ENCODE measurements at regions not wholly inside any gene's neighbourhood (a gene's known extent, or its start where the extent isn't known, plus 50 kb on each side); places are given as distances from the start of the nearest gene placed in this dataset.

DNA sequence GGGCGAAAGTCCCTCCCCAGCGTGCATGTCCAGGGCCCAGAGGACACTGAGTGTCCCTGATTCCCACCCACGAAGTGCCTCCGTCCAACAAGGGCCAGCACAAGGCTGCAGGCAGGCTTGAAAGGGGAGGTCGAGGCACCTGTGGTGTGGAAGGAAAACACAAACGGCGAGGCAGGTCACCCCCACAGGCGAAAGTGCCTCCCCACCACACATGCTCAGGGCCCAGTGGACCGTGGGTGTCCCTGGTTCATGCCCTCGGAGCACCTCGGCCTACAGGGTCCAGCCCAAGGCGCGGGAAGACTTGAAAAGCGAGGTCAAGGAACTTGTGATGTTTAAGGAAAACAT lies 370.4 kb downstream of the ALG10 start:
- Mint-ChIP-seq H3K4me1 (no peaks in the 10 kb centered on the region), H3K27ac (no peak overlapping the region), H3K36me3 (peaks cover 2% of the 10 kb centered on the region), H3K27me3 (peaks cover 4% of the 10 kb centered on the region), H3K4me3 (no peak overlapping the region), H3K9me3 (no peaks in the 10 kb centered on the region)
- DNase-seq (ENCODE audit: low spot score in 2 of 2) (no peak), ATAC-seq (ENCODE audit: low read depth) (no peak)

GRCh38 chr12:34393086-34393820 lies 371.0 kb downstream of the ALG10 start:
- Mint-ChIP-seq H3K4me1 (no peaks in the 10 kb centered on the region), H3K27me3 (peaks cover 4% of the 10 kb centered on the region), H3K27ac (no peak overlapping the region), H3K4me3 (no peak overlapping the region), H3K36me3 (peaks cover 2% of the 10 kb centered on the region), H3K9me3 (no peaks in the 10 kb centered on the region)
- DNase-seq (ENCODE audit: low spot score in 2 of 2): no peak
- ATAC-seq (ENCODE audit: low read depth): no peak

GRCh38 chr12:34393821-34394150 lies 371.5 kb downstream of the ALG10 start:
- ATAC-seq (ENCODE audit: low read depth) (no peak), DNase-seq (ENCODE audit: low spot score in 2 of 2) (peak in 1 of 2 donors; percentile 0)
- Mint-ChIP-seq H3K27me3 (peaks cover 4% of the 10 kb centered on the region), H3K4me1 (no peaks in the 10 kb centered on the region), H3K36me3 (peaks cover 2% of the 10 kb centered on the region), H3K9me3 (no peaks in the 10 kb centered on the region), H3K4me3 (no peak overlapping the region), H3K27ac (no peak overlapping the region)

- Mint-ChIP-seq H3K36me3 (peaks cover 2% of the 10 kb centered on the region), H3K27me3 (peaks cover 2% of the 10 kb centered on the region), H3K4me3 (no peak overlapping the region), H3K9me3 (no peaks in the 10 kb centered on the region), H3K27ac (no peak overlapping the region), H3K4me1 (no peaks in the 10 kb centered on the region)
- DNase-seq (ENCODE audit: low spot score in 2 of 2) (peak in 1 of 2 donors; percentile 1), ATAC-seq (ENCODE audit: low read depth) (no peak)
Observed at GRCh38 chr12:34394211-34395055, 372.1 kb downstream of the ALG10 start.

GRCh38 chr12:34395056-34396005 lies 373.0 kb downstream of the ALG10 start:
- Mint-ChIP-seq H3K27me3 (peaks cover 2% of the 10 kb centered on the region), H3K4me1 (no peaks in the 10 kb centered on the region), H3K36me3 (peaks cover 2% of the 10 kb centered on the region), H3K9me3 (no peaks in the 10 kb centered on the region), H3K4me3 (no peak overlapping the region), H3K27ac (no peak overlapping the region)
- no peak for ATAC-seq (ENCODE audit: low read depth)
- DNase-seq (ENCODE audit: low spot score in 2 of 2): peak in 1 of 2 donors; percentile 2

- H3K27me3 Mint-ChIP-seq: no peaks in the 10 kb centered on the region
- H3K9me3 Mint-ChIP-seq: peaks cover 2% of the 10 kb centered on the region
- H3K4me3 Mint-ChIP-seq: no peak overlapping the region
- H3K36me3 Mint-ChIP-seq: peaks cover 2% of the 10 kb centered on the region
- ATAC-seq (ENCODE audit: low read depth) (no peak), DNase-seq (ENCODE audit: low spot score in 2 of 2) (peak in 1 of 2 donors; percentile 8)
- H3K4me1 Mint-ChIP-seq: no peaks in the 10 kb centered on the region
- H3K27ac Mint-ChIP-seq: no peak overlapping the region
Observed at GRCh38 chr12:34396006-34396860, 373.9 kb downstream of the ALG10 start.

GRCh38 chr12:34396861-34397590 lies 374.7 kb downstream of the ALG10 start:
- H3K9me3 Mint-ChIP-seq: peaks cover 2% of the 10 kb centered on the region

GRCh38 chr12:34397591-34398365 lies 375.5 kb downstream of the ALG10 start:
- Mint-ChIP-seq H3K4me3 (no peak overlapping the region), H3K9me3 (peaks cover 5% of the 10 kb centered on the region), H3K36me3 (no peaks in the 10 kb centered on the region), H3K27ac (no peak overlapping the region), H3K4me1 (no peaks in the 10 kb centered on the region), H3K27me3 (no peaks in the 10 kb centered on the region)
- peak in 1 of 2 donors; percentile 4 for DNase-seq (ENCODE audit: low spot score in 2 of 2)
- no peak for ATAC-seq (ENCODE audit: low read depth)

More at GRCh38 chr12:34396861-34397590, 374.7 kb downstream of the ALG10 start:
- H3K27ac Mint-ChIP-seq: no peak overlapping the region
- no peak overlapping the region for H3K4me3 Mint-ChIP-seq
- ATAC-seq (ENCODE audit: low read depth): no peak
- no peaks in the 10 kb centered on the region for H3K4me1 Mint-ChIP-seq
- H3K27me3 Mint-ChIP-seq: no peaks in the 10 kb centered on the region
- DNase-seq (ENCODE audit: low spot score in 2 of 2): peak in 1 of 2 donors; percentile 7
- H3K36me3 Mint-ChIP-seq: peaks cover 2% of the 10 kb centered on the region

- H3K4me1 Mint-ChIP-seq: no peaks in the 10 kb centered on the region
- ATAC-seq (ENCODE audit: low read depth): no peak
- no peak overlapping the region for H3K4me3 Mint-ChIP-seq
- H3K9me3 Mint-ChIP-seq: peaks cover 7% of the 10 kb centered on the region
- DNase-seq (ENCODE audit: low spot score in 2 of 2): peak in 1 of 2 donors; percentile 2
- H3K36me3 Mint-ChIP-seq: no peaks in the 10 kb centered on the region
- H3K27me3 Mint-ChIP-seq: no peaks in the 10 kb centered on the region
- H3K27ac Mint-ChIP-seq: no peak overlapping the region
Observed at GRCh38 chr12:34398366-34398705, 376.0 kb downstream of the ALG10 start.

DNA sequence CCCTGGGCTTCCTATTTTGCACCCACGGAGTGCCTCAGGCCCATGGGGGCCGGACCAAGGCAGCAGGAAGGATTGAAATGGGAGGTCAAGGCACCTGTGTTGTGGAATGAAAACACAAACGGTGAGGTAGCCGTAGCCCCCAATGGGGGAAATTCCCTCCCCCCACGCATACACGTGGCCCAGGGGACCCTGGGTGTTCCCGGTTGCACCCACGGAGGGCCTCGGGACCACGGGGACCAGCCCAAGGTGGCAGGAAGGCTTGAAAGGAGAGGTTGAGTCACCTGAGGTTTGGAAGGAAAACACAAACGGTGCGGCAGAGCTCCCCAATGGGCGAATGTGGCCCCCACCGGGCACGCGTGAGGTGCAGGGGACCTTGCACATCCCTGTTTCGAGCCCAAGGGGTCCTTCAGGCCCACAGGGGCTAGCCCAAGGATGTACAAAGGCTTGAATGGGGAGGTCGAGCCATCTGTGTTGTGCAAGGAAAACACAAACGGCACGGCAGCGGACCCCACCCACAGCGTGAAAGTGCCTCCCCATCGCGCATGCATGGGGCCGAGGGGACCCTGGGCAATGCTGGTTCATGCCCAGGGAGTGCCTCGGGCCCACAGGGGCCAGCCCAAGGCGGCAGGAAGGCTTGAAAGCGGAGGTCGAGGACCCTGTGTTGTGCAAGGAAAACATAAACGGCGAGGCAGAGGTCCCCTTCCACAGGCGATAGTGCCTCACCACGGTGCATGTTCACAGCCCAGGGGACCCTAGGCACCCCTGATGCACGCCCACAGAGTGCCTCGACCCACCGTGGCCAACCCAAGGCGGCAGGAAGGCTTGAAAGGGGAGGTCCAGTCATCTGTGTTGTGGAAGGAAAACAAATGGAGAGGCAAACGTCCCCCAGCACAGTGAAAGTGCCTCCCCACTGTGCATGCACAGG lies 376.7 kb downstream of the ALG10 start:
- Mint-ChIP-seq H3K4me3 (no peak overlapping the region), H3K27ac (no peak overlapping the region), H3K4me1 (no peaks in the 10 kb centered on the region), H3K9me3 (peaks cover 7% of the 10 kb centered on the region), H3K36me3 (no peaks in the 10 kb centered on the region), H3K27me3 (no peaks in the 10 kb centered on the region)
- no peak for ATAC-seq (ENCODE audit: low read depth)
- peak in 1 of 2 donors; percentile 3 for DNase-seq (ENCODE audit: low spot score in 2 of 2)

- Mint-ChIP-seq H3K27me3 (no peaks in the 10 kb centered on the region), H3K36me3 (no peaks in the 10 kb centered on the region), H3K4me1 (no peaks in the 10 kb centered on the region), H3K9me3 (peaks cover 7% of the 10 kb centered on the region), H3K27ac (no peak overlapping the region), H3K4me3 (no peak overlapping the region)
- DNase-seq (ENCODE audit: low spot score in 2 of 2) (peak in 1 of 2 donors; percentile 2), ATAC-seq (ENCODE audit: low read depth) (no peak)
Observed at GRCh38 chr12:34399631-34400410, 377.5 kb downstream of the ALG10 start.
